Omental fat pad (tissue), 3 donors: ENCODE measurements at regions not wholly inside any gene's neighbourhood (a gene's known extent, or its start where the extent isn't known, plus 50 kb on each side); places are given as distances from the start of the nearest gene placed in this dataset.

Experiments used
- ATAC-seq: fragments of 150-250 bp; one replicate; pipeline ENCODE4 v1.9.1; 2016; ENCODE audit warnings: mild to moderate bottlenecking, moderate library complexity; ENCODE audit not compliant: low FRiP score
- DNase-seq: peaks from one replicate; pipeline ENCODE4 v3.0.0-alpha.2; 2019; ENCODE audit warnings: low spot score
- CTCF ChIP-seq, 3 donors: fragments of 450-650 bp; IDR thresholded peaks; one replicate each; pipeline ENCODE4 v1.5.1; 2016 to 2017; ENCODE audit warnings: antibody characterized with exemption in 3 of 3, mild to moderate bottlenecking in 3 of 3, moderate library complexity in 2 of 3

DNA sequence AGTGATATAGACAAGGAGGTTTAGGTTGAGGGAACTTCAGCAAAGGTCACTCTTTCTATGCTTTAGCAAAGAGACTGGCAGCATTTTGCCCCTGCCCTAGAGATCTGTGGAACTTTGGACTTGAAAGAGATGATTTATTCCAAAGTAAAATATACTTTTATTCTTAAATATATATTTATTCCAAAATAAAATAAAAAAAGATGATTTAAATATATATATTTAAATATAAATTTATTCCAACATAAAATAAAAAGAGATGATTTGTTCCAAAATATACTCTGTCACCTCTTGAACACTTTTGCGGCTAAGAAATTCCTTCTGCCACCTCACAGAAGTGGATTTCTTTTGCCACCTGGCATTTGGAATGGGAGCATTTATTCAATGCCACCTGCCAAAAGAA is 521.3 kb upstream of the CHORDC1 start:
- DNase-seq (no peak), ATAC-seq (no peak)
- no peak for TF ChIP-seq CTCF (IDR thresholded peaks at IDR 0.05)

DNA sequence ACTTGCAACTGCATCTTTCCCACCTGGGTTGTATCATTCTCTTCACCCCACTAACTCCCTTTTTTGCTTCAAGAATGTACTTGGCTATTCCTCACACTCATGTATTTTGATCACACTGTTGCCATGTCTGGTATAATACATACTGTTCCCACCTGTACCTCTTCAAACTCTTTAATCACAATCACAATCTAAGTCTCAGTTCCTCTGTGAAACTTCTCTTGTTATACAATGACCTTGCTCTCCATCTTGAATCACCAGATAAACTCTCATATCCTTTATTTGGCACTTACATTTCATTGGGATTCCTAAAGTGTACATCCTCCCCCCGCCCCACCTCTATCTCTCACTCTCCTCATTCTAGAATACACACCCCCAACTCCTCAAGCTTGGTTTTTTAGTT is 516.0 kb upstream of the CHORDC1 start:
- ATAC-seq (no peak), DNase-seq (no peak)
- no peak for TF ChIP-seq CTCF (IDR thresholded peaks at IDR 0.05)

DNA sequence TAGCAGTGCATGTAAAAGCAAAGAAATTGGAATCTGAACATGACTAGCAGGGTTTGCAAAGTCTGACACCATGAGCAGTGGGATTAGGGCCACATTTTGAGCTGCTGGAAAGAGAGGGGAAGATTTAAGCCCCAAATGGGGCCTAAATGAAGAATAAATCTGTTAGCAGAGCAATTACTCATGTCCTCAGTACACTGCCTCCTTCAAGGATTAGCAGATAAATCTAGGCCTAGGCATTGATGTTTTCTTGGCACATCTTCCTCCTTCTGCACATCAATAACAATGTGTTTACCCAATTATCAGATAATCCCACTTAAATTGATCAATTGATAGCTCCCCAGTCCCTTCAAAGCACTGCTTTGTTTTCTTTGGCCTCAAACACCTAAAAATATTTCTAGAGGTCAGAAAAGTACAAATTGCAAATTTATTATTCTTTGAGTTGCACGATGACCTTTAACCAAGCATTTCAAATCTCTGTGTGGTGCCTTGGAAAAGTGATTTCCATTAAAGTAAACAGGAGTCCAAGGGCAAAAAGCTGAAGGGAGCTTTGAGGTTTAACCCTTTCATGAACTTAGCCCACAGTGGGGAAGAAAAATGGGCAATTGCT is 514.7 kb upstream of the CHORDC1 start:
- ATAC-seq (no peak), DNase-seq (no peak)

GRCh38 chr11:90732486-90732885 is 509.6 kb upstream of the CHORDC1 start:
- DNase-seq (no peak), ATAC-seq (no peak)
- no peak for TF ChIP-seq CTCF (IDR thresholded peaks at IDR 0.05)

More for the DNA sequence above, 514.7 kb upstream of the CHORDC1 start:
- no peak for TF ChIP-seq CTCF (IDR thresholded peaks at IDR 0.05)

GRCh38 chr11:90723475-90723874 is 500.6 kb upstream of the CHORDC1 start:
- ATAC-seq (no peak), DNase-seq (no peak)
- no peak for TF ChIP-seq CTCF (IDR thresholded peaks at IDR 0.05)

GRCh38 chr11:90722552-90723190 is 499.8 kb upstream of the CHORDC1 start:
- DNase-seq: no peak

More at GRCh38 chr11:90722552-90723190, 499.8 kb upstream of the CHORDC1 start:
- no peak for TF ChIP-seq CTCF (IDR thresholded peaks at IDR 0.05)
- no peak for ATAC-seq
